Ovary (tissue), 3 donors: ENCODE measurements at regions not wholly inside any gene's neighbourhood (a gene's known extent, or its start where the extent isn't known, plus 50 kb on each side); places are given as distances from the start of the nearest gene placed in this dataset.

Source experiments
- POLR2A ChIP-seq: fragments of 450-650 bp; IDR thresholded peaks from one replicate; pipeline ENCODE4 v1.6.1; 2017; ENCODE audit warnings: antibody characterized with exemption, mild to moderate bottlenecking, moderate library complexity
- TF ChIP-seq, protein P1 (sequence below), 3 donors: fragments of 450-650 bp in 2 of 3; fragments of 200-600 bp in 1 of 3; IDR thresholded peaks; one replicate each; pipeline versions ENCODE4 v1.5.1 to v1.8.0; 2016 to 2022; ENCODE audit warnings: antibody characterized with exemption in 3 of 3, mild to moderate bottlenecking in 1 of 3
- donor health status: DM: no; HTN: no; CAD: no.

DNA sequence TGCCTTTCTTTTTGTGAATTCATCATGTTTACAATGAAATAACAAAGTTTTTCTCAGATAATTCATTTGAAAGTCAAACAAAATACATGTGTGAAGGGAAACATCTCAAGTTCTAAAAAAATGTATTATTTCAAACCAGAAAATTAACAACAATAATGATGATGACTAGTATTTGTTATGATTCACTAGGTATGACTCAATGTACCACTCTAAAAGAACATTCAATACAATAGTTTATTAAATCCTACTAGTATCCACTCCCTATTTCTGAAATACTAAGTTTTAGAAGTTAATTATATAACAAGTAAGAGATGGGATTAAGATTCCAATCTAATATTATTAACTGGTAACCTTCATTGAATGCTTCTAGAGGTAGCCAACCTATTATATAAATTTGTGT is 1444.8 kb upstream of the CDH8 start:
- TF ChIP-seq POLR2A, result no peak
- TF ChIP-seq, protein P1, sequence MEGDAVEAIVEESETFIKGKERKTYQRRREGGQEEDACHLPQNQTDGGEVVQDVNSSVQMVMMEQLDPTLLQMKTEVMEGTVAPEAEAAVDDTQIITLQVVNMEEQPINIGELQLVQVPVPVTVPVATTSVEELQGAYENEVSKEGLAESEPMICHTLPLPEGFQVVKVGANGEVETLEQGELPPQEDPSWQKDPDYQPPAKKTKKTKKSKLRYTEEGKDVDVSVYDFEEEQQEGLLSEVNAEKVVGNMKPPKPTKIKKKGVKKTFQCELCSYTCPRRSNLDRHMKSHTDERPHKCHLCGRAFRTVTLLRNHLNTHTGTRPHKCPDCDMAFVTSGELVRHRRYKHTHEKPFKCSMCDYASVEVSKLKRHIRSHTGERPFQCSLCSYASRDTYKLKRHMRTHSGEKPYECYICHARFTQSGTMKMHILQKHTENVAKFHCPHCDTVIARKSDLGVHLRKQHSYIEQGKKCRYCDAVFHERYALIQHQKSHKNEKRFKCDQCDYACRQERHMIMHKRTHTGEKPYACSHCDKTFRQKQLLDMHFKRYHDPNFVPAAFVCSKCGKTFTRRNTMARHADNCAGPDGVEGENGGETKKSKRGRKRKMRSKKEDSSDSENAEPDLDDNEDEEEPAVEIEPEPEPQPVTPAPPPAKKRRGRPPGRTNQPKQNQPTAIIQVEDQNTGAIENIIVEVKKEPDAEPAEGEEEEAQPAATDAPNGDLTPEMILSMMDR (IDR thresholded peaks at IDR 0.05), result no peak
